Activated T-cell treated with anti-CD3 and anti-CD28 coated beads, Interleukin-2, amount 50 U/mL, for 72 hours (primary cell): ENCODE measurements at regions not wholly inside any gene's neighbourhood (a gene's known extent, or its start where the extent isn't known, plus 50 kb on each side); places are given as distances from the start of the nearest gene placed in this dataset.

Experiments
- ATAC-seq, 2 donors: fragments of 150-1000 bp; cut with Tn5 transposase; replicated peaks in 1 of 2; 2 replicates each; pipeline ENCODE4 v1.10.0; 2021; ENCODE audit warnings: moderate library complexity in 2 of 2, mild to moderate bottlenecking in 1 of 2
- DNase-seq, 2 donors: peaks; one replicate each; pipeline ENCODE4 v3.0.0; 2021 to 2022; ENCODE audit warnings: mixed read lengths in 1 of 2
- H3K27ac Mint-ChIP-seq: one replicate; pipeline ENCODE4 v1.8.0; 2022; ENCODE audit warnings: mild to moderate bottlenecking, moderate library complexity, mixed read lengths
- H3K27me3 Mint-ChIP-seq: one replicate; pipeline ENCODE4 v1.8.0; 2022; ENCODE audit warnings: low read depth, mixed read lengths
- H3K36me3 Mint-ChIP-seq, 2 donors: one replicate each; pipeline ENCODE4 v1.8.0; 2022; ENCODE audit warnings: mixed read lengths in 2 of 2, mild to moderate bottlenecking in 1 of 2; ENCODE audit not compliant: insufficient read depth in 2 of 2
- H3K4me1 Mint-ChIP-seq: one replicate; pipeline ENCODE4 v1.8.0; 2022; ENCODE audit warnings: low read depth, mixed read lengths
- H3K4me3 Mint-ChIP-seq, 2 donors: one replicate each; pipeline ENCODE4 v1.8.0; 2022; ENCODE audit warnings: mild to moderate bottlenecking in 2 of 2, mixed read lengths in 2 of 2, moderate library complexity in 2 of 2
- H3K9me3 Mint-ChIP-seq, 2 donors: one replicate each; pipeline ENCODE4 v1.8.0; 2022; ENCODE audit warnings: mixed read lengths in 2 of 2

- Mint-ChIP-seq H3K4me1 (peaks cover 5% of the 10 kb centered on the region), H3K27me3 (no peaks in the 10 kb centered on the region), H3K4me3 (no peak overlapping the region), H3K36me3 (no peaks in the 10 kb centered on the region), H3K27ac (no peak overlapping the region), H3K9me3 (no peaks in the 10 kb centered on the region)
- no peak for DNase-seq
- ATAC-seq: no peak
Measured at GRCh38 chr7:13159467-13160184, 472.2 kb downstream of the ARL4A start.

GRCh38 chr7:13161125-13161524 lies 473.7 kb downstream of the ARL4A start:
- no peak for ATAC-seq
- Mint-ChIP-seq H3K27ac (no peak overlapping the region), H3K27me3 (peaks cover 5% of the 10 kb centered on the region), H3K4me1 (peaks cover 5% of the 10 kb centered on the region), H3K4me3 (no peak overlapping the region), H3K9me3 (no peaks in the 10 kb centered on the region), H3K36me3 (no peaks in the 10 kb centered on the region)
- no peak for DNase-seq

GRCh38 chr7:13165854-13166253 lies 478.4 kb downstream of the ARL4A start:
- H3K9me3 Mint-ChIP-seq: no peaks in the 10 kb centered on the region
- H3K4me1 Mint-ChIP-seq: no peaks in the 10 kb centered on the region

GRCh38 chr7:13166801-13167200 lies 479.4 kb downstream of the ARL4A start:
- ATAC-seq: no peak
- no peak for DNase-seq
- H3K4me1 Mint-ChIP-seq: no peaks in the 10 kb centered on the region

More at GRCh38 chr7:13165854-13166253, 478.4 kb downstream of the ARL4A start:
- DNase-seq: no peak
- H3K27ac Mint-ChIP-seq: no peak overlapping the region
- H3K36me3 Mint-ChIP-seq: no peaks in the 10 kb centered on the region
- no peak for ATAC-seq
- H3K27me3 Mint-ChIP-seq: peaks cover 8% of the 10 kb centered on the region
- H3K4me3 Mint-ChIP-seq: no peak overlapping the region

GRCh38 chr7:13169356-13169755 lies 481.9 kb downstream of the ARL4A start:
- H3K36me3 Mint-ChIP-seq: no peaks in the 10 kb centered on the region
- no peak overlapping the region for H3K4me3 Mint-ChIP-seq
- ATAC-seq: no peak
- peaks cover 15% of the 10 kb centered on the region for H3K27me3 Mint-ChIP-seq
- no peaks in the 10 kb centered on the region for H3K4me1 Mint-ChIP-seq
- no peak for DNase-seq
- no peak overlapping the region for H3K27ac Mint-ChIP-seq
- H3K9me3 Mint-ChIP-seq: no peaks in the 10 kb centered on the region

More at GRCh38 chr7:13166801-13167200, 479.4 kb downstream of the ARL4A start:
- Mint-ChIP-seq H3K27me3 (peaks cover 8% of the 10 kb centered on the region), H3K36me3 (no peaks in the 10 kb centered on the region), H3K4me3 (no peak overlapping the region), H3K27ac (no peak overlapping the region), H3K9me3 (no peaks in the 10 kb centered on the region)

- H3K4me1 Mint-ChIP-seq: no peaks in the 10 kb centered on the region
- H3K4me3 Mint-ChIP-seq: no peak overlapping the region
- H3K27ac Mint-ChIP-seq: no peak overlapping the region
- DNase-seq (no peak), ATAC-seq (no peak)
- peaks cover 7% of the 10 kb centered on the region for H3K27me3 Mint-ChIP-seq
- no peaks in the 10 kb centered on the region for H3K36me3 Mint-ChIP-seq
- H3K9me3 Mint-ChIP-seq: no peaks in the 10 kb centered on the region
Measured at GRCh38 chr7:13174991-13175390, 487.6 kb downstream of the ARL4A start.

GRCh38 chr7:13179011-13179582 lies 491.7 kb downstream of the ARL4A start:
- Mint-ChIP-seq H3K36me3 (no peaks in the 10 kb centered on the region), H3K4me1 (no peaks in the 10 kb centered on the region), H3K27ac (no peak overlapping the region), H3K9me3 (no peaks in the 10 kb centered on the region), H3K4me3 (no peak overlapping the region), H3K27me3 (peaks cover under 1% of the 10 kb centered on the region)
- ATAC-seq (no peak), DNase-seq (no peak)

GRCh38 chr7:13179775-13180523 lies 492.5 kb downstream of the ARL4A start:
- H3K27ac Mint-ChIP-seq: no peak overlapping the region
- no peaks in the 10 kb centered on the region for H3K27me3 Mint-ChIP-seq
- ATAC-seq: no peak
- H3K9me3 Mint-ChIP-seq: no peaks in the 10 kb centered on the region
- no peaks in the 10 kb centered on the region for H3K36me3 Mint-ChIP-seq
- no peak overlapping the region for H3K4me3 Mint-ChIP-seq
- no peak for DNase-seq
- H3K4me1 Mint-ChIP-seq: no peaks in the 10 kb centered on the region

GRCh38 chr7:13181216-13181615 lies 493.8 kb downstream of the ARL4A start:
- no peaks in the 10 kb centered on the region for H3K27me3 Mint-ChIP-seq
- no peak overlapping the region for H3K27ac Mint-ChIP-seq
- no peaks in the 10 kb centered on the region for H3K4me1 Mint-ChIP-seq
- no peak overlapping the region for H3K4me3 Mint-ChIP-seq
- no peaks in the 10 kb centered on the region for H3K36me3 Mint-ChIP-seq
- ATAC-seq: no peak
- DNase-seq: no peak
- no peaks in the 10 kb centered on the region for H3K9me3 Mint-ChIP-seq

GRCh38 chr7:13185139-13185538 lies 497.7 kb downstream of the ARL4A start:
- no peaks in the 10 kb centered on the region for H3K9me3 Mint-ChIP-seq
- no peak overlapping the region for H3K27ac Mint-ChIP-seq
- no peaks in the 10 kb centered on the region for H3K36me3 Mint-ChIP-seq
- ATAC-seq: no peak
- H3K4me1 Mint-ChIP-seq: no peaks in the 10 kb centered on the region
- no peak for DNase-seq
- H3K27me3 Mint-ChIP-seq: no peaks in the 10 kb centered on the region
- no peak overlapping the region for H3K4me3 Mint-ChIP-seq

GRCh38 chr7:13188236-13188805 lies 500.9 kb downstream of the ARL4A start:
- Mint-ChIP-seq H3K4me3 (no peak overlapping the region), H3K4me1 (no peaks in the 10 kb centered on the region), H3K27me3 (no peaks in the 10 kb centered on the region), H3K9me3 (no peaks in the 10 kb centered on the region), H3K27ac (no peak overlapping the region), H3K36me3 (no peaks in the 10 kb centered on the region)
- DNase-seq: no peak
- no peak for ATAC-seq

- no peaks in the 10 kb centered on the region for H3K36me3 Mint-ChIP-seq
- no peaks in the 10 kb centered on the region for H3K4me1 Mint-ChIP-seq
- H3K27ac Mint-ChIP-seq: no peak overlapping the region
- no peak for ATAC-seq
- no peaks in the 10 kb centered on the region for H3K27me3 Mint-ChIP-seq
- no peak overlapping the region for H3K4me3 Mint-ChIP-seq
- no peak for DNase-seq
- H3K9me3 Mint-ChIP-seq: no peaks in the 10 kb centered on the region
Measured at GRCh38 chr7:13188922-13189321, 501.5 kb downstream of the ARL4A start.

GRCh38 chr7:13189668-13190067 lies 502.2 kb downstream of the ARL4A start:
- DNase-seq: no peak
- Mint-ChIP-seq H3K4me1 (no peaks in the 10 kb centered on the region), H3K9me3 (no peaks in the 10 kb centered on the region), H3K4me3 (no peak overlapping the region), H3K27ac (no peak overlapping the region), H3K27me3 (no peaks in the 10 kb centered on the region), H3K36me3 (no peaks in the 10 kb centered on the region)
- ATAC-seq: no peak
